ENCODE measurements at regions not wholly inside any gene's neighbourhood (a gene's known extent, or its start where the extent isn't known, plus 50 kb on each side); places are given as distances from the start of the nearest gene placed in this dataset.

DNA sequence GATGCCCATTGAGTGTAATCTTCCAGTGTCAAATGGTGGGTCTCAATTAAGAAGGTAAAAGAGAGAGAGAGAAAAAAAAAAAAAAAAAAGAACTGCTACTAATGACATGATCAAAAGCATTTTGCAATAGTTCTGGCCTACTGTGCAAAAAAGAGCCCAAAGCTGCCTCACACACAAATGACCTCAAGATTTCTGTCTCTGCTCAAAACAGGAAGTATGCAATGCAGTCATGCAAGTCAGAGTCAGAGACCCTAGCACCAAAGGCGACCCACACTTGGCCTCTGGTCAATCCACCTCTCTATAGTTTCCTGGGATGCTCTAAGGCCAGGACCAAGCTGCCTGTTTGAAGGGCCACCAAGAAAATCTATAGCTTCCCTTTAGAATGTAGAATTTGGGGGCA, 323.5 kb downstream of the VPS13C start:
- no peak for DNase-seq

DNA sequence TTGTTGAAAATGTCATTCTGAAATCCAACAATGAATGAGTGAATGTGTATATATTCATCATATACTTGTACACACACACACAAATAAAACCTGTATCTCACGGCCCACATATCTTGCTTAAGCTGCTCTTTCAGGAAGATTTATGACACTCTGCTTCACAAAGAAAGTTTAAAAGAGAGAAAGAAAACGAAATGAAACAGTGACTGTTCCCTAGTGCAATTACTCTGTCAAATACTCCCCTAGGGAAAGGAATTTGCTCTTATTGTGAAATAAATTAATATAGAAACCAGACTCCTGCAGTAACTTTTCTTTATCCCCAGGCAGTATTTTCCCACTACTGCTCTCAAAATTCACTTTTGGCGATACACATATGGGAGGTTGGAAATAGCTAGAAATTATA, 329.1 kb downstream of the VPS13C start:
- no peak for DNase-seq

DNA sequence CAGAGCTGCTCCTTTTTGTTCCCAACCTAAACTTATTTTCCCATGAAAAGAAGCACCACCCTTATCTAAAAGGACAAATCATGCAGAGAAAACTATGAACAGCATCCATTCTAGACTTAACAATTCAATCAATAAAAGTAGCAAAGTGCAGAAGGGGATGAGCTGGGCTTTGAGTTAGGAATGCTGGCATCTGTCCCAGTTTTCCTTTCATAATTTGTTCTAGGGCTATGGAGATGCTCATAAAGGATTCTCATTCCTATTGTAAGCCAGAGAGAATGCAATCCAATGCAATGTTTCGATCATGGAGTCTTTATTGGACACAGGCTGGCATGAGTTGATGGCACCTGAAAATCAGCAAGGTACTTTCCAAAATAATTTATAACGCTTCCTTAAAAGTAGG, 330.6 kb downstream of the VPS13C start:
- no peak for DNase-seq

DNA sequence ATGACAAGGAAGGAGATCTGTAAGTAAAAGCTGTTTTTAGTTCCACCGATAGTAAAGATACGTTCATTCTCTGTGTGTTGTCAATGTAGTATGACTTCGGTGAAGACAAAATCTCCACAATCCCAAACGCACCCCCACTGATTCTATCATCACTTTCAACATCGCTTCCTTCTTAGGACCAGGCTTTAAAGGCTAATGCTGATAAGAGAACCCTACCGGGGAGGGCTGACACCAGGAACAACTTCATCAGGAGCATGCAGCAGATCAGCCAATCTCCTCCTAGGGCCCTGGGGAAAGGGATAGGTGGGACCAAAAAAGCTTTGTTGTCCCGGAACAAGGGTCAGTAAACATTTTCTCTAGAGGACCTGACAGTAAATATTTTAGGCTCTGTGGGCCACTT, 334.1 kb downstream of the VPS13C start:
- DNase-seq = no peak

DNA sequence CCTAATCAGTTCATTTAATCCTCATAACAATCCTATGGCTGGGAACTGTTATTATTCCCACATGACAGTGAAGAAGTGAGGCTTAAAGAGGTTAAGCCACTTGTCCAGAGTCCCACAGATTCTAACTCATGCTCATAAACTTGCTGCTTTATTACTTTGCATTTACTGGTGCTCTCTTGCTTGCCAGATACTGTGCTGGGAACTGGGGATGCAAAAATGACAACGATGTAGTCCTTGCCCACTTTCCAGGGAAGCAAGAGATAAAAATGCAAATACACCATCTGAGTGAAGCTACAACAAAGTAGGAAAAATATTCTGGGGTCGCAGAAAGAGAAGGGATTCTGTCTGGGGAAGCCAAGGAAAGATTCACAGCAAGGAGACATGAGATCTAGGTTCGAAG, 335.0 kb downstream of the VPS13C start:
- DNase-seq = no peak

DNA sequence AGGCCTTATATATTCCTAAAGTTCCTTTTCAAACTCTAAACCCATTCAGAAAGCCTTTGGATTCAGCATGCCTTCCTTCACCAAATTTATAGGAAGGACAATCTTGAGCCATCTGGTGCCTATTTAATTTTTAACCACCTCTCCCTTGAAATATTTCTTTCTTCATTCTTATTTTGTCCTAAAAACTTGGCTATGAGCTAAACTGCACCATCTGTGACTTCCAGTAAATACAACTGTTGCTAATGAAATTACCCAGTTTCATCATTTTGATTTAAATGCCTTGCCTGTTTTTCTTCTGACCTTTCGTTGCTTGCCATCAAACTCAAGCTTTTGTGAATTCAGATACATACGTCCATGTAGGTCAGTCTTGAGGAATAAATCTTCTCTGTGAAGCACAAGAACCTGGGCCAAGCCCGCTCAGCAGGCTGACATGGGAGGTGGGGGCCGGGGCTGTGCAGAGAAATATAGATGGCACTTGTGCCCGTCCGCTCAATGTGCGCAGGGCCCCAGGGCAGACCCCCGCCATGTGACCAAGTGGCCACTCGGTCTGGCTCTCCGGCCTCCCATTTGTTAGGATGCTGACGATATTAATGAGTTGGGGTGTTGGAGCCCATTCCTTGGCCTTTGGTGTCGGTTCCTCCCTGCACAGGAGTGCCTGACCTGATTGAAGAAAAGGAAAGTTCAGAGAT, 335.9 kb downstream of the VPS13C start:
- no peak for DNase-seq

DNA sequence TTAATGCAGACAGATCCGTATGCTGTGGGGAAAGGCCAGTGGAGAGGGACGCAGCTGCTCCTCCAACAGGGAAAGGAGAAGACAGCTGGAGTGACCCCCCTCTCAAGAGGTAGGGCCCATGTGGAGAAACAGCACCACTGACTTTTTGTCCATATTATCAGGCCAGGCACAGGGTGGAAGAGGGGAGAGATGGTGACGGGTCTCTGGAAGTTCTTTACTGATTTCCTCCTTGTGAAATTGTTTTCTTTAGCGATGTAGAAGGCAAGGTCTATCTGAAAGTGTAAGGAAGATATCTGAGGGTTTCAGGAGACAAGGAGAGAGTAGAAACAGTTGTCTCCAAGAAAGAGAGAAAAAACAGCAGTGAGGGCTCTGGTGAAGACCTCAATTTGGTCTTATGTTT, 338.8 kb downstream of the VPS13C start:
- DNase-seq = no peak

DNA sequence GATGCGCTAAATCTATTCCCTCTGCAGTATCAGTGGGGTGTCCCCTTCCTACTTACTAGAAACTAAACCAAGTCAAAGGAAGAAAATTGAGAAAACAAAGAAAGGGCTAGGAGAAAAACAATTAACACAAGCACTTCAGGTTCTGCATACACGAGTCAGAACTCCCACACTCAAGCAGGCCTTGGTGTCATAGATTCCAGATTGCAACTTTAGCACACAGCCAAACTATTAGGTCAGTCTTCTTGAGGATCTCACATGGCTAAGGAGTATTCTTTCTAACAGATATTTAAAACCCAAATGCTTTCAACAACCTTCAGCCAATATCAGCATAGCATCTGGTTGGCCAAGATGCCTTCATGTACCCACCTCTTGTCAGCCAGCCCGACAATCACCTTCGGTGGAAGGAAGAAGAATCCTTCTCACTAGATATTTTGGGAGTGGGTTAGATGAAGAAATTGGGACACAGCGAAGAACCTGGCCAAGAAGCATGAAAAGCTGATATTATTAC, 340.0 kb downstream of the VPS13C start:
- DNase-seq = no peak

DNA sequence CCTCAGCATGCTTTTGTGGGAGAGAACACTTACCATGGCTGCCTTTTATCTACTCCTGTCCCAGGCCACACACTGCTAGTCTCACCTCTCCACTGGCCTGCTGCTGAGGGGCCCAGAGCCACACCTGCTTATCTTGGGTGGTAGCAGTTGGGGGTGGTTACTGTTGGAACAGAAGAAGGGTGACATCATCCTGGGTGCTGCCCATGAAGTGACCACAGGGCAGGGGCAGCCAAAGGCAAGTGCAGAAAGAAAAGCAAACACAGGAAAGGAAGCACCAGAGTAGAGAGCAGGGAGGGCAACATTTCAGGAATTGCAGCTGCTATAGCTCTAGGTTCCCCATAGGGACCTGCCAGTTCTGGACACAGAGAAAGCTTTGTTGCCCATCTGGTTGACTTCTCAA, 345.2 kb downstream of the VPS13C start:
- DNase-seq = no peak

DNA sequence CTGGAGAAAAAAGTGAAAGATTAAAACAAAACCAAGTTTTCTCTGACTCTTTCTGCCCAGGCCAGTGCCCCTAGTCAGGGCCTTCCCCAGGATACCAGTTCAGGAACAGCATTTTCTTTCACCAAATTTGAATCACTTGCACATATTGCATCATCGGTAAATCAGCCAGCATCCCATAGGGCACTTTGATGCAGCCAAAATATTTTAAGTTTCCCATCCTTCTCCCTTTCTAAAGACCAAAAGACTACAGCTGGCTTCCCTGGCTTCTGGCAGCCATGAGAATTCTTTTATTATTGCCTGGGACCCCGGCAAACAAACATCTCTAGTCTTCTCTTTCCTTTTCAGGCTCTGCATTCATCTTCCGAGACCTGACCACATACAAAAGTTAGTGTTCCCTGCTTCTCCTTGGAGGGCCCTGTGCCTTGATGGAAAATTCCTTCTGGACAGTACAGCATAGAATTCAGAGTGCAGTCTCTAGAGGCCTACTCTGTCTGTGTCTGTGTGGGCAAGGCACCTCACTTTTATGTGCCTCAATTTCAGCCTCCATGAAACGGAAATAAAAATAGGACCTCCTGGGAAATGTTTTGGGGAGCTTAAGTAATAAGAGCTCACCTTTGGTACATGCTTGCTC, 348.0 kb downstream of the VPS13C start:
- no peak for DNase-seq

DNA sequence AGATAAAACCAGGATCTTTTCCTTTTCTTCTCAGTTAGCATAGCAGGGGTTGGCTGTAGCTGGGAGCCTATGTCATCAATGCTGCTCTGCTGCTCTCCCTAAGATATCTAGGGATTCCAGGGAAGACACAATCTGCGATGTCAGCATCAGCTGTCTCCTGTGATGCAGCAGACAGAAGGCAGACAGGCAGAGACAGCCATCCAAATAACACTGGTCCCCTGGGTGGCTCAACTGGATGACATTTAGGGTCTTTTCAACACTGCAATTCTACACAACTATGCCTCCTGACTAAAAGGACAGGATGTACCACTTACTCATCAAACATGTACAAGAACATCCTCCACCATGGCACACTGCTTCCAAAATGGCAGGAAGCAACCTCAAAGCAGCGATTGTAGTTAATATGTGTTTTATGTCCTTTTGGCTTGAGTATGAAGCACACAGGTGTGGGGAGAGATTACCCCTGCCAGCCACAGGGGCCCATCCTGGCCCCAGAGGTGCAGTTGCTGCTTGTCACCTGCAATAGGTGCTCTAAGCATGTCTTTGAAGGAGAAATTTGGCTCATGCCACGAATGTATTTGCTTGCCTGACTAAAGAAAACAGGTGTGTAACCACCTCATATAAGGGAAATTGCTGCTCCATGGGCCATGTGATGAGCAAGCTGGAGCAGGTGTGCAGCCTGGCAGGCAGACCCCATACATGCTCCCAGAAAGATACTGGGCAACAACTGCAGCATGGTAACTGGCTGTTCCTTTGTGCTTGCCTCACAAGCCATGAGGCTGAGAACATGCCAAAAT, 357.8 kb downstream of the VPS13C start:
- DNase-seq = no peak

DNA sequence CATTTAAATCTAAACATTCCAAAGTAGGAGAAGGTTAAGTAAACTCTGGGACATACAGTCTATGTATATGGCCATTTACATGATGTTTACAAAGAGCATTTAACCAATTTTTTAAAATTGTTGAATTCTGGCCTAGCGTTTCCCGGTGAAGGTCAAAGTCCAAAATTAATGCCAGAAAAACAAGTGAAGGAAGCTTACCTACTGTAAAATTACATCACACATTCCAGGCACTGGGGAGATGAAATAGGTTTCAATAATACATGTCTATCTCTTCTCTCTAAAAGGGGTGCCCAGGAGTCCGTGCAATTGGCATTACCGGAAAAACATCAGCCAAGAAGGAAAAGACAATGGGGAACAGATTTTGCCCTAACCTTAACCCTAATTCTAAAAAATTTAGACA, 358.8 kb downstream of the VPS13C start:
- no peak for DNase-seq

DNA sequence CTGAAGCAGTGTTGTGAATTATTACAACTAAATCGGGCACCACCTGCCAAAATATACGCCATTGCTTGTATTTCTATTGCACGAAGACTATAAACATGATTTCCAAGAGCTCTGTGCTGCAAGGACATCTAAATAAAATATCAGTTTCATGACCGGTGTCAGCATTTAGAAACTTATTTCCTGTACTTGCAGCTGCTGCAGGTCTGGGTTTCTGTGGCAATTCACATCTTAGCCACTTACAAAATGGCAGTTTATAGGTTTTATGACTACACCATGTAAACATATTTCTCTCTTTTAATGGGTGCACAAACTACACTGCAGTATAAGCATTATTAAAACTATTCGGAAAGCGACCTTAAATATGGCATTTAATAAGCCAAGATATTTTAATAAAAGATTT, 359.4 kb downstream of the VPS13C start:
- no peak for DNase-seq

DNA sequence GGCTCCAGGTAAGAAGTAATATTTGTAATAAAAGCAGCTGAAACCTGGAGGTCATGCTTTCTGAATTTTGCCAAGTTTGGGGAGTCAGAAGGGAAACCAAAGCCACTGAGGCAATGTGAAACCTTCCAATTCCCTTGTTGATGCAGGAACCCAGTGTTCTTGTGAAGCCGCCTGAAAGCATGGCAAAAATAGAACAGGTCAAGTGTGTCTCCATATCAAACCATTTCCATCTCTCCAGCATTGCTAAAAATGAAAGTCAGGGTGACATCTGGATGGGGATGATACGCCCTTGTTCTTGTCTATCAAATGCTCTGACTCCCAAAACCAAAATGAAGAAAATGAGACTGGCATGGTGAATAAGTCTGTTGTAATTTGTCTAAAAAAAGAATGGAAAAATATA, 362.5 kb downstream of the VPS13C start:
- no peak for DNase-seq

DNA sequence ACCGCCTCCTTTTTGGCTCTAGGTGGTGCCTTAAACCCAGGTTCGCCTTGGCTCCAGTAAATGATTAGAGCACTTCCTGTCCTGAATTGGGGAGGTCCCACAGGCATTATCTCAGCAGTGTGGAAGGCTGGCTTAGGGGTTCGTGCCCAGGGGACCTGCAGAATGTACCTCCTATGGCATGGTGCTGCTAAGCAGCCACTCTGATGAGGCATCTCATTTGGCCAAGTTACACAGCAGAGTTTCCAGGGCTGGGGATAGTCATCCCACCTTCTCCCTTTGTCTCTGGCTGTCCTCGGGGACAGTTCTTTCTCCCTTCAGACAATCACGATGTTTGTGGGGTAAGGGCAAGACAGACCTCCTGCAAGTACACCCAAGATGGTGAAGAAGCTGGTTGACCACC, 371.2 kb downstream of the VPS13C start:
- DNase-seq = no peak

DNA sequence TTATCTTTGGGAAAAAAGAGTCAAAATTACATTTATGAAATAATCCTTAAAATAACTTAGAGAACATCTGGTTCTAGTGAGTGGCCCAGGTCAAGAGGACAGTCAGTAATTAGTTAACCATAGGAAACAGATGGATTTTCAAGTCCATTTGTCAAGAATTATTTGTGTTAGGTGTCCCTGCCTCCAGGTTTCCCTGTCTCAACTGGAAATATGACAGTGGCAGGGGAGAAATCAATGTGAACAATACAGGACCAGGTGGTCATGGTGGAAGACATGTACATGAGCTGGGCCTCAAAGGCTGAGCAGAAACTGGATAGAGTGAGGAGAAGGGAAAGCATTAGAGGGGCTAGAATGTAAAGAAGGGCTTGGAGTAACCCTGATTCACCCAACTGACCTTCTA, 372.6 kb downstream of the VPS13C start:
- DNase-seq = no peak

DNA sequence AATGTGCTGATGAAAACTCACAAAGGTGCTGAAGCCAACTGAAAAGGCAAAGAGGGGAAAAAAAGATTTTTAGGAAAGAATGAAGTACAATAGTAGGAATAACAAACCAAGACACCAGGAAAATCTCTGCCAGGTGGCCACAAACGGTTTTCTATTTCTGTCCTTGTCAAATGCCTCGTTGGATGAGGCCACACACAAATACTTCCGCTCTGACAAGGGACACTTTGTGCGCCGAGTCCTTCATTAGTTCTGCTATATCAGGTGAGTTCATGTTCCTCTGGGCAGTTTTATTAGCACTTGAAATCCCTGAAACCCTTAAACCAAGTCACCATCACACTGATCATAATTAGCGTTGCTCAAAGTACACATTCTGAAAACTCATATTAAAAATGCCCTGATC, 373.1 kb downstream of the VPS13C start:
- no peak for DNase-seq

DNA sequence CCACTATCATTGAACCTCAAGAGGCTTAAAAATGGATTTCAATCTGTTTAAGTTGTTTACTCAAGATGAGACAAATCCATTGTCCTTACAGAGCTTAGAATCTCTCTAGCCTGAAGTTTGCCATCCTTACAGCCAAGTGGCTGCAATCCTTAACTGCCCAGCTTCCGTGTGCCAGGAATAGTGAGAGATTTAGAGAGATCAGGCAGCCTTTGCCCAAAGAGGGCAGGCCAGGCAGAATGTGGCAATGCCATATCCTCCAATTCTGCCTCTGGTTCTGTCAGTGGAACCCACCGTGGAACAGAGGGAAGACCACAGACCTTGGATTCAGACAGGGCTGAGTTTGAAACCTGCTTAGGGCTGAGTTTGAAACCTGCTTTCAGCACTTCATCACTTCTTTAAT, 374.3 kb downstream of the VPS13C start:
- DNase-seq = no peak

DNA sequence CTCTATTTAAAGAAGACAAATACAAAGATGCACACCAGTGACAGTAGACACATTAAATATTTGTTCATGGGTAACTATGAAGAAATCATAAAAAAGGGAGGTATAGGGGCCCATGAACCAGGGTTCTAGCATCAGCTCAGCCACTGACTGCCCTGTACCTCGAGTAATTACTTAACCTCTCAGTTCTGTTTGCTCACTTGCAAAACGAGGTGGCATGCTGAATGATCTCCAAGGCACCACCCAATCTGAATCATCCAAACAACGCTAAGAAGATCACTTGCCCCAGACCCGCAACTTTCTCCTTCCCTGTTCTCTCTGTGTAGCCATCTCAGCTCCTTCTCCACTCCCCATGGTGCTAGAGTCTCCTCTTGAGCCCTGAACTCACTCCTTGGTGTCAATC, 374.7 kb downstream of the VPS13C start:
- no peak for DNase-seq

DNA sequence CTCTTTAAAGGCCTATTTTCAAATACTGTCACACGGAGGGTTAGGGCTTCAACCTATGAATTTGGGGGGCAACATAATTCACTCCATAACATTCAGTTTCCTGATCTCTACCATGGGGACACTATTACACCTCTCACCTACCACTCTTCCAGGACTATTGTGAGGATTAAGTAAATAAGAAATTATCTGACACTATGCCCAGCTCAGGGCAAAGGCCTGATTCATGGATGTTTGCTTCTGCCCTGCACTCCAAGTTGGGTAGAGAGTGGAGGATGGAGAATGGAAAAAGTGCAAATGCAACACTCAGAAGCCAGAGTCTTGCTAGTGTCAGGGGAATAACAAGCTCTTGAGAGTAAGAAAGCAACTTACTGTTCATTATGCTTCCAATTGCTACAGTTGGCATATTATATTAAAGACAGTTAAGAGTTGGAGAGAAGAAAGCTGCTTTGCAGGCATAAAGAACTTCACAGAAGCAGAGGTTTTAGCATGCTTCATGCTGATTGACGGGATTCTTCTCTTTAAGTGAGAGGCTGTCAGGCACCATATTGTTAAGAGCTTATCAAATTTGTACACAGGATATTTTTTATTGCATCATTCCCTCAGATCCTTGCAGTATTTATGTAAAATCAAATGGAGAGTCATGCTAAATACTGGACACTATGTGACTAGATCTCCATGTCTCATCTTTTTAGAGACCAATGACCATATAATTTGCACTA, 375.3 kb downstream of the VPS13C start:
- DNase-seq = no peak

DNA sequence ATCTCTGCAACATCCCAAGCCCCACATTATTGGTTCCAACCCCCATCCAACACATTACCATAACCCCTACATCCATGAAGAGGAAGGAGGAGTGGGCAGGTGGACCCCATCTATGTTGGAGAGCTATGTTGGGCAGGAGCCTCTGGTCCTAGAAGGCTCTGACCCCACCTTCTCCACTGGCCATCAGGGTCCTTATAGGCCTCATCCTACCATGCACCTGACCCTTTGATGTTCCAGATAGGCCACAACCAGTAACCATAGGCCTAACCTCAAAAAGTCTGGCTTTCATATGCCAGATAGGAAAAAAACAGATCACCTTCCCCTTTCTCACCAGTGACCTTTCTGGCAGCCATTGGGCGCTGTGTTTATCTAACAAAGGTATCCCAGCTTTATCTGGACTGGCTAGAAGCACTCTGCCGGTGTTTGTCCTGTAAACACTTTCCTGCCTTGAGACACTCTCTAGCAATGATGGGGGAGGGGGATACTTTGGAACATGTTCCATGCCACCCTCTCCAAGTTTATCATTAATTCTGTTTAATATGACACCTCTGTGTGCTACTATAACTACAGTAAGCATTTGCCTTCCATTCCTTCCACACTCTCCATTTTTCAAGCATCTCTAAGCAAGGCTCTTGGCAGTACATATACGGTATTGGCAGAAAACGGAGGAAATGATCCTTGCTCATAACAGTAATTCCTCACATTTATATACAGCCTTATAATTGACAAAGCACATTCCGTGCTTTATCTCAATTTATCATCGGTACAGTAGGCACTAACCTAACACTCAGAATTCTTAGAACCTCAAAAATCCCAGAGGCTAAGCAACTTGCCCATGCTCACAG, 377.1 kb downstream of the VPS13C start:
- no peak for DNase-seq

DNA sequence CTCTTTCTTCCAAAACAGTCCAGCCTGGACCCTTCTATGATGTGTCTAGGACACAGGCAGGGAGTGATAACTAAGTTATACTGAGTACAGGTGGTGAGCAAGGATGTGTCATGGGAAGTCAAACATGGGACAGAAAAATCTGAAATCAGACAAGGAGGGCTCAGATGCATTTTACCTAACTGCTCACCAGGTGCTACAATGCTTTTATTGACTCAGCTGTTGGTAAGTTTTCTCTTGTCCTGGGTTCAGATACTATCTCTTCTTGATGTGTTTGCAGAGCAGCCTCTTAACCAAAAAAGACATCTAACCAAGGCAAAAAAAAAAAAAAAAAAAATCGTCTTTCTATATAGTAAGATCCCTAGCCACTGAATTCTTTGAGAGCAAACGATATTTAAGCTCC, 378.6 kb downstream of the VPS13C start:
- DNase-seq = no peak

DNA sequence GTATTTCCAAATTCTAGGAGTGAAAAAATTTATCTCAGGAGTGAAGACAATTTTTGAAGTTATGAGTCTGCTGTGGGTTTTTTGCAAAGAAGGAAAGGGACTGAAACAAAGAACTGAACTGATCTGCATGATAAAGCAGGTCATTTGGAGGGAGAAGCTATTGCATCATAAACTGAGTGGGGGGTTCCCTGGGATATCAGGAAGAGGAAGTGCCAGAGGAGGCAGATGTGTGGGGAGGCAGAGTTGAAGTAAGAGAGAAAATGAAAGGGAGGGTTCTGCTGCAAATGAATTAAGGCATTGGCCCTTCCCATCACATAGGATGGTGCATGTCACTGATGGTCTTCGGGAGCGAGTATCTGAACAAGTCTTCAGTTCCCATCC, 379.2 kb downstream of the VPS13C start:
- DNase-seq = no peak

All from NCI-H2171 (cell line).